PC-9 (cell line): ENCODE measurements at regions not wholly inside any gene's neighbourhood (a gene's known extent, or its start where the extent isn't known, plus 50 kb on each side); places are given as distances from the start of the nearest gene placed in this dataset.

ENCODE experiments used
- BruUV-seq: library from RNA; stranded (reverse); fragments of 400-500 nt; replicated peaks from 2 replicates; lab custom pipeline; 2021; lab: Mats Ljungman, UMichigan
- CTCF ChIA-PET: fragments of 300-600 bp; sonication (Branson Sonifier 250); formaldehyde crosslinking; loops from one replicate; lab custom pipeline; 2022; ENCODE audit warnings: antibody characterized with exemption; lab: Charles Lee
- POLR2A ChIA-PET: fragments of 300-600 bp; sonication (Branson Sonifier 250); formaldehyde crosslinking; loops from one replicate; lab custom pipeline; 2022; ENCODE audit warnings: antibody characterized with exemption; ENCODE audit not compliant: unreplicated experiment; lab: Charles Lee
- DNase-seq, 2 experiments: peaks; one replicate each; pipeline versions ENCODE4 v3.0.0 to v3.0.0-alpha.2; 2015 to 2022; ENCODE audit warnings: mixed read lengths in 1 of 2
- H2AFZ ChIP-seq: fragments of 200-600 bp; sonication (generic); 2 replicates; pipeline ENCODE4 v1.8.1; 2017; ENCODE audit warnings: antibody characterized with exemption
- H3F3A ChIP-seq: fragments of 200-600 bp; sonication (generic); 2 replicates; pipeline ENCODE4 v1.8.1; 2017; ENCODE audit warnings: antibody characterized with exemption, mild to moderate bottlenecking, low read depth; ENCODE audit not compliant: insufficient read depth
- H3K27ac ChIP-seq: fragments of 200-600 bp; sonication (generic); 2 replicates; pipeline ENCODE4 v1.6.1; 2016; ENCODE audit warnings: mixed run types
- H3K27me3 ChIP-seq: fragments of 200-600 bp; sonication (generic); 2 replicates; pipeline ENCODE4 v1.6.1; 2016; ENCODE audit warnings: low read depth, mixed run types; ENCODE audit not compliant: insufficient read depth
- H3K36me3 ChIP-seq: fragments of 200-600 bp; sonication (generic); 2 replicates; pipeline ENCODE4 v1.6.1; 2016; ENCODE audit warnings: low read depth, mixed run types
- H3K4me1 ChIP-seq: fragments of 200-600 bp; sonication (generic); replicated peaks from 2 replicates; pipeline ENCODE4 v1.6.1; 2016; ENCODE audit warnings: mixed run types; ENCODE audit not compliant: insufficient read depth
- H3K4me2 ChIP-seq: fragments of 200-600 bp; sonication (generic); 2 replicates; pipeline ENCODE4 v1.6.1; 2017; ENCODE audit warnings: mixed run types
- H3K4me3 ChIP-seq: fragments of 200-600 bp; sonication (generic); 2 replicates; pipeline ENCODE4 v1.6.1; 2016; ENCODE audit warnings: mixed run types
- H3K79me2 ChIP-seq: fragments of 200-600 bp; sonication (generic); 2 replicates; pipeline ENCODE4 v1.6.1; 2017; ENCODE audit warnings: low read depth, mixed run types
- H3K9me2 ChIP-seq: fragments of 200-600 bp; sonication (generic); 2 replicates; pipeline ENCODE4 v1.8.1; 2017; ENCODE audit warnings: mild to moderate bottlenecking; ENCODE audit not compliant: insufficient read depth
- H3K9me3 ChIP-seq: fragments of 200-600 bp; sonication (generic); 2 replicates; pipeline ENCODE4 v1.8.1; 2016; ENCODE audit warnings: low read depth; ENCODE audit not compliant: insufficient read depth
- H4K20me1 ChIP-seq: fragments of 200-600 bp; sonication (generic); 2 replicates; pipeline ENCODE4 v1.8.1; 2017; ENCODE audit not compliant: insufficient read depth
- CTCF ChIP-seq: fragments of 200-600 bp; sonication (generic); conservative IDR thresholded peaks from 2 replicates; pipeline ENCODE4 v1.6.1; 2017; ENCODE audit warnings: mixed run types, antibody characterized with exemption, mild to moderate bottlenecking, moderate library complexity
- EZH2 ChIP-seq: fragments of 200-600 bp; sonication (generic); IDR thresholded peaks from 2 replicates; pipeline ENCODE4 v1.8.0; 2017; ENCODE audit warnings: antibody characterized with exemption, low read depth
- intact Hi-C: fragments of 100-400 bp; cut with micrococcal nuclease; formaldehyde crosslinking; loops from one replicate; pipeline ENCODE4 v1.10.0; 2022; ENCODE audit not compliant: unreplicated experiment

- no peaks in the 10 kb centered on the region for H3K9me3 ChIP-seq
- no peaks in the 10 kb centered on the region for H3K79me2 ChIP-seq
- H3K27ac ChIP-seq: no peak overlapping the region
- H3K4me3 ChIP-seq: no peak overlapping the region
- H3K9me2 ChIP-seq: no peaks in the 10 kb centered on the region
- intact Hi-C loops: no loop called here
- no peak for TF ChIP-seq EZH2
- no peak for TF ChIP-seq CTCF
- H3F3A ChIP-seq: no peaks in the 10 kb centered on the region
- H3K4me1 ChIP-seq: no peaks in the 10 kb centered on the region
- no peak for DNase-seq
- no peaks in the 10 kb centered on the region for H4K20me1 ChIP-seq
- no peak overlapping the region for H3K4me2 ChIP-seq
- ChIA-PET POLR2A (no interaction called here), CTCF (no interaction called here)
- H3K27me3 ChIP-seq: no peaks in the 10 kb centered on the region
- H3K36me3 ChIP-seq: no peaks in the 10 kb centered on the region
- BruUV-seq: no TSS peak
- no peak overlapping the region for H2AFZ ChIP-seq
Observed at GRCh38 chr4:60194214-60194613, 1005.9 kb upstream of the ADGRL3 start.

GRCh38 chr4:60195256-60195655 is 1004.9 kb upstream of the ADGRL3 start:
- intact Hi-C loops: no loop called here
- TF ChIP-seq CTCF (no peak), EZH2 (no peak)

GRCh38 chr4:60201052-60201673 is 999.0 kb upstream of the ADGRL3 start:
- Histone ChIP-seq H3K9me2 (no peaks in the 10 kb centered on the region), H3K27ac (no peak overlapping the region), H2AFZ (no peak overlapping the region), H3K9me3 (no peaks in the 10 kb centered on the region), H3K4me3 (no peak overlapping the region), H3K4me1 (no peaks in the 10 kb centered on the region), H3K27me3 (no peaks in the 10 kb centered on the region), H3K79me2 (no peaks in the 10 kb centered on the region), H4K20me1 (no peaks in the 10 kb centered on the region), H3F3A (no peaks in the 10 kb centered on the region), H3K36me3 (no peaks in the 10 kb centered on the region), H3K4me2 (no peak overlapping the region)
- TF ChIP-seq EZH2 (no peak), CTCF (peak; percentile 82)
- ChIA-PET POLR2A (no interaction called here), CTCF (no interaction called here)
- intact Hi-C loops: loop anchor here (2.0 kb wide), 1 partner anchor 954 kb away; no protein-coding TSS in a partner anchor
- no TSS peak for BruUV-seq
- DNase-seq: peak in 1 of 2 experiments; percentile 19

More at GRCh38 chr4:60195256-60195655, 1004.9 kb upstream of the ADGRL3 start:
- H3K9me2 ChIP-seq: no peaks in the 10 kb centered on the region
- no peak for DNase-seq
- H3K79me2 ChIP-seq: no peaks in the 10 kb centered on the region
- H3K27me3 ChIP-seq: no peaks in the 10 kb centered on the region
- no peaks in the 10 kb centered on the region for H3F3A ChIP-seq
- CTCF ChIA-PET: no interaction called here
- POLR2A ChIA-PET: no interaction called here
- no peak overlapping the region for H3K4me3 ChIP-seq
- H3K4me1 ChIP-seq: no peaks in the 10 kb centered on the region
- H3K4me2 ChIP-seq: no peak overlapping the region
- no peaks in the 10 kb centered on the region for H3K36me3 ChIP-seq
- BruUV-seq: no TSS peak
- H3K9me3 ChIP-seq: no peaks in the 10 kb centered on the region
- no peak overlapping the region for H2AFZ ChIP-seq
- no peaks in the 10 kb centered on the region for H4K20me1 ChIP-seq
- no peak overlapping the region for H3K27ac ChIP-seq
